K562 (cell line): ENCODE measurements at regions not wholly inside any gene's neighbourhood (a gene's known extent, or its start where the extent isn't known, plus 50 kb on each side); places are given as distances from the start of the nearest gene placed in this dataset.
A peak's percentile ranks its signal among the peaks of the same experiment; 100 is the strongest.

Experiments used
- ARID1B ChIP-seq: fragments of 450-650 bp; IDR thresholded peaks from 2 replicates; pipeline ENCODE4 v1.6.1; 2016; ENCODE audit warnings: antibody characterized with exemption, mild to moderate bottlenecking, inconsistent platforms
- ATF7 ChIP-seq: fragments of 450-650 bp; IDR thresholded peaks from 2 replicates; pipeline ENCODE4 v1.7.1; 2014; ENCODE audit warnings: mild to moderate bottlenecking, moderate library complexity
- CBFA2T3 ChIP-seq: fragments of 450-650 bp; IDR thresholded peaks from 2 replicates; pipeline ENCODE4 v1.6.1; 2017
- CCNT2 ChIP-seq: IDR thresholded peaks from 2 replicates; pipeline ENCODE4 v1.6.1; 2011; ENCODE audit warnings: borderline replicate concordance, low read depth, mild to moderate bottlenecking, moderate library complexity, mixed read lengths, low read length; ENCODE audit not compliant: insufficient read length; ENCODE audit errors: extremely low read depth
- CEBPB ChIP-seq: fragments of 450-650 bp; IDR thresholded peaks from 2 replicates; pipeline ENCODE4 v1.6.1; 2016; ENCODE audit warnings: missing genetic modification characterization, missing compliant biosample characterization
- DIDO1 ChIP-seq: fragments of 450-650 bp; IDR thresholded peaks from 2 replicates; pipeline ENCODE4 v1.6.1; 2016; ENCODE audit warnings: low read depth, missing biosample characterization, missing genetic modification characterization
- ERF ChIP-seq: fragments of 450-650 bp; formaldehyde crosslinking; IDR thresholded peaks from 2 replicates; pipeline ENCODE4 v1.4.0; 2020; ENCODE audit warnings: mild to moderate bottlenecking, mixed read lengths
- FOSL1 ChIP-seq: fragments of 200-800 bp; sonication (Bioruptor generic); conservative IDR thresholded peaks from 2 replicates; pipeline ENCODE4 v1.6.1; 2016; ENCODE audit warnings: missing genetic modification characterization, missing compliant biosample characterization
- GATA2 ChIP-seq: sonication (generic); formaldehyde crosslinking; IDR thresholded peaks from 2 replicates; pipeline ENCODE4 v1.4.0; 2020; ENCODE audit warnings: mild to moderate bottlenecking, missing genetic modification reagents
- HMBOX1 ChIP-seq: sonication (generic); IDR thresholded peaks from 2 replicates; pipeline ENCODE4 v1.6.1; 2016
- HOMEZ ChIP-seq: fragments of 250-450 bp; sonication (Bioruptor Pico); IDR thresholded peaks from 2 replicates; pipeline ENCODE4 v1.4.0; 2020; ENCODE audit warnings: mild to moderate bottlenecking, moderate library complexity
- JUN ChIP-seq, 2 experiments: sonication (generic) in 1 of 2; formaldehyde crosslinking in 1 of 2; IDR thresholded peaks; 2 replicates each; pipeline versions ENCODE4 v1.6.1 to v1.8.0; 2012 to 2022; ENCODE audit warnings: borderline replicate concordance in 2 of 2, mild to moderate bottlenecking in 2 of 2, improper control_type of control experiment in 1 of 2, low read depth in 1 of 2, low read length in 1 of 2, missing genetic modification reagents in 1 of 2
- JUND ChIP-seq, 2 experiments: IDR thresholded peaks; 2 replicates in 1 of 2; 3 replicates in 1 of 2; pipeline ENCODE4 v1.6.1; 2011; ENCODE audit warnings: borderline replicate concordance in 2 of 2, low read depth in 2 of 2, low read length in 2 of 2, improper control_type of control experiment in 1 of 2, missing biosample characterization in 1 of 2, missing genetic modification characterization in 1 of 2, missing genetic modification reagents in 1 of 2
- KHSRP ChIP-seq: fragments of 450-650 bp; IDR thresholded peaks from 2 replicates; pipeline ENCODE4 v1.6.1; 2017
- MTA1 ChIP-seq: fragments of 450-650 bp; IDR thresholded peaks from 2 replicates; pipeline ENCODE4 v1.6.1; 2017; ENCODE audit warnings: borderline replicate concordance
- NFATC3 ChIP-seq: fragments of 450-650 bp; IDR thresholded peaks from 2 replicates; pipeline ENCODE4 v1.6.1; 2017; ENCODE audit warnings: mild to moderate bottlenecking
- SMARCC2 ChIP-seq: fragments of 450-650 bp; IDR thresholded peaks from 2 replicates; pipeline ENCODE4 v1.6.1; 2017; ENCODE audit warnings: antibody characterized with exemption, moderate library complexity, mild to moderate bottlenecking, low read depth
- TARDBP ChIP-seq: fragments of 450-650 bp; IDR thresholded peaks from 2 replicates; pipeline ENCODE4 v1.6.1; 2016
- TRIM24 ChIP-seq, 2 experiments: fragments of 450-650 bp; IDR thresholded peaks; 2 replicates each; pipeline ENCODE4 v1.6.1; 2016
- TRIM28 ChIP-seq: fragments of 450-650 bp; IDR thresholded peaks from 2 replicates; pipeline ENCODE4 v1.6.1; 2017
- ZFP91 ChIP-seq: sonication (generic); formaldehyde crosslinking; IDR thresholded peaks from 2 replicates; pipeline ENCODE4 v1.8.0; 2022; ENCODE audit warnings: mild to moderate bottlenecking, missing genetic modification reagents
- ZMIZ1 ChIP-seq, 2 experiments: fragments of 150-350 bp in 1 of 2; IDR thresholded peaks; 2 replicates each; pipeline ENCODE4 v1.6.1; 2012 to 2016; ENCODE audit warnings: low read depth in 2 of 2, low read length in 2 of 2, mild to moderate bottlenecking in 1 of 2, moderate library complexity in 1 of 2
- ZNF311 ChIP-seq: fragments of 250-450 bp; sonication (Bioruptor Pico); IDR thresholded peaks from 2 replicates; pipeline ENCODE4 v1.4.0; 2020; ENCODE audit warnings: mild to moderate bottlenecking, moderate library complexity

GRCh38 chr1:184806296-184806721 lies 51.7 kb upstream of the EDEM3 start (continued):
- peak; percentile 72; the same call in 1 of the 2 replicates for TF ChIP-seq SMARCC2
- TF ChIP-seq ZNF311 (CRISPR knock-in tag) = no peak
- 0 out of 2 replicates have a peak, but pooled peaks have one; percentile 53 for TF ChIP-seq ATF7
- 0 out of 2 replicates have a peak, but pooled peaks have one; percentile 22 for TF ChIP-seq MTA1
- no peak for TF ChIP-seq TRIM28
- TF ChIP-seq ZFP91 (CRISPR knock-in tag) = peak; percentile 84
- peak; percentile 67 for TF ChIP-seq JUND (IDR thresholded peaks at IDR 0.05; ENCODE audit: borderline replicate concordance, low read depth, low read length)
- peak; percentile 73; the same call in 1 of the 3 replicates for TF ChIP-seq JUND (tag; IDR thresholded peaks at IDR 0.05; ENCODE audit: borderline replicate concordance, low read depth, low read length)
- no peak for TF ChIP-seq TARDBP
- peak; percentile 99 for TF ChIP-seq CEBPB (tag)
- peak; percentile 90 to 93 for TF ChIP-seq TRIM24 (IDR thresholded peaks at IDR 0.05)
- peak; percentile 93 for TF ChIP-seq HMBOX1
- TF ChIP-seq NFATC3 = no peak
- TF ChIP-seq CBFA2T3 = peak; percentile 75
- TF ChIP-seq ARID1B = peak; percentile 91
- TF ChIP-seq ZMIZ1 (IDR thresholded peaks at IDR 0.05; ENCODE audit: low read depth in 2 of 2, low read length in 2 of 2) = peak in 1 of 2 experiments; percentile 70; a peak in 2 of 4 replicates
- TF ChIP-seq CCNT2 = peak; percentile 80
- TF ChIP-seq ERF = no peak
- TF ChIP-seq HOMEZ (CRISPR knock-in tag) = no peak
- peak; percentile 72 for TF ChIP-seq GATA2
- peak; percentile 49; the same call in 1 of the 2 replicates for TF ChIP-seq JUN (IDR thresholded peaks at IDR 0.05; ENCODE audit: borderline replicate concordance, low read depth, low read length)
- no peak for TF ChIP-seq JUN (CRISPR knock-in tag; IDR thresholded peaks at IDR 0.05; ENCODE audit: borderline replicate concordance)
- TF ChIP-seq FOSL1 = 0 out of 2 replicates have a peak, but pooled peaks have one; percentile 31
- no peak for TF ChIP-seq KHSRP
- no peak for TF ChIP-seq DIDO1 (tag)
